ENCODE measurements at regions not wholly inside any gene's neighbourhood (a gene's known extent, or its start where the extent isn't known, plus 50 kb on each side); places are given as distances from the start of the nearest gene placed in this dataset.

GRCh38 chr4:54988655-54989054 is 136.7 kb downstream of the KDR start:
- no peak for DNase-seq

GRCh38 chr4:54986095-54986846 is 139.1 kb downstream of the KDR start:
- no peak for DNase-seq

GRCh38 chr4:54976682-54977081 is 148.7 kb downstream of the KDR start:
- no peak for DNase-seq

- DNase-seq, result no peak
Observed at GRCh38 chr4:54976031-54976430, 149.4 kb downstream of the KDR start.

- DNase-seq, result no peak
Observed at GRCh38 chr4:54973784-54974183, 151.6 kb downstream of the KDR start.

GRCh38 chr4:54971474-54971950 is 153.9 kb downstream of the KDR start:
- DNase-seq, result peak; percentile 82

- no peak for DNase-seq
Observed at GRCh38 chr4:54967289-54967688, 158.1 kb downstream of the KDR start.

- DNase-seq, result peak; percentile 75
Observed at GRCh38 chr4:54961357-54961975, 163.9 kb downstream of the KDR start.

- DNase-seq, result no peak
Observed at GRCh38 chr4:54959651-54960116, 165.7 kb downstream of the KDR start.

- no peak for DNase-seq
Observed at GRCh38 chr4:54959131-54959530, 166.3 kb downstream of the KDR start.

GRCh38 chr4:54958236-54958635 is 167.2 kb downstream of the KDR start:
- no peak for DNase-seq

- no peak for DNase-seq
Observed at GRCh38 chr4:54954656-54955388, 170.6 kb downstream of the KDR start.

GRCh38 chr4:54946741-54947140 is 178.7 kb downstream of the KDR start:
- DNase-seq, result no peak

GRCh38 chr4:54945838-54946237 is 179.6 kb downstream of the KDR start:
- DNase-seq, result peak; percentile 50

- DNase-seq, result peak; percentile 44
Observed at GRCh38 chr4:54942721-54943120, 182.7 kb downstream of the KDR start.

- peak; percentile 73 for DNase-seq
Observed at GRCh38 chr4:54941994-54942552, 183.3 kb downstream of the KDR start.

GRCh38 chr4:54940996-54941865 is 184.2 kb downstream of the KDR start:
- no peak for DNase-seq

- DNase-seq, result peak; percentile 80
Observed at GRCh38 chr4:54937501-54937900, 187.9 kb downstream of the KDR start.

GRCh38 chr4:54933579-54933978 is 191.8 kb downstream of the KDR start:
- DNase-seq, result no peak

- no peak for DNase-seq
Observed at GRCh38 chr4:54930226-54930625, 195.2 kb downstream of the KDR start.

- no peak for DNase-seq
Observed at GRCh38 chr4:54929459-54929858, 195.9 kb downstream of the KDR start.

GRCh38 chr4:54924891-54925290 is 200.5 kb downstream of the KDR start:
- DNase-seq, result no peak
